ENCODE measurements at regions not wholly inside any gene's neighbourhood (a gene's known extent, or its start where the extent isn't known, plus 50 kb on each side); places are given as distances from the start of the nearest gene placed in this dataset.

DNA sequence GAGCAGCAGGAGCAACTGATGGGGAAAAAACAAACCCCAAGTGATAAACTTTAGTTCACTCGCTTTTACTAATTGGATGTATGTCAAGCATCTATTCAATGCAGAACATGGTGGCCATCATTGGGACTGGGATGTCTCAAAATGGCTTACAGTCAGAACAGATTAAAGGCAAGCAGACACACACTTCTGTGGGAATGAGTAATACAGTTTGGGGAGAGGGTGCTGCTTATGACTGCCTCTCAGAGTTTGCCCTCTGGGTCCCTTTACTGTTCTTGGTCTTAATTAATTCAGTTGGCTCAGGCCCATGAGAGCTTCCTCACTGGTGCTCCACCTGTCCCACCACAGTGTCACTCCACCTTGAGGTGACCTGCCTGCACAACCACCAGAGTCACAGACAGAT lies 119.5 kb downstream of the TBX19 start:
- no peaks in the 10 kb centered on the region for H3K27me3 ChIP-seq
- H3K9me3 ChIP-seq, result no peaks in the 10 kb centered on the region
- no peak for DNase-seq
- no peak overlapping the region for H3K4me3 ChIP-seq
- no peaks in the 10 kb centered on the region for H3K36me3 ChIP-seq
- TF ChIP-seq POLR2A (IDR thresholded peaks at IDR 0.05), result no peak
- TF ChIP-seq, protein P1, sequence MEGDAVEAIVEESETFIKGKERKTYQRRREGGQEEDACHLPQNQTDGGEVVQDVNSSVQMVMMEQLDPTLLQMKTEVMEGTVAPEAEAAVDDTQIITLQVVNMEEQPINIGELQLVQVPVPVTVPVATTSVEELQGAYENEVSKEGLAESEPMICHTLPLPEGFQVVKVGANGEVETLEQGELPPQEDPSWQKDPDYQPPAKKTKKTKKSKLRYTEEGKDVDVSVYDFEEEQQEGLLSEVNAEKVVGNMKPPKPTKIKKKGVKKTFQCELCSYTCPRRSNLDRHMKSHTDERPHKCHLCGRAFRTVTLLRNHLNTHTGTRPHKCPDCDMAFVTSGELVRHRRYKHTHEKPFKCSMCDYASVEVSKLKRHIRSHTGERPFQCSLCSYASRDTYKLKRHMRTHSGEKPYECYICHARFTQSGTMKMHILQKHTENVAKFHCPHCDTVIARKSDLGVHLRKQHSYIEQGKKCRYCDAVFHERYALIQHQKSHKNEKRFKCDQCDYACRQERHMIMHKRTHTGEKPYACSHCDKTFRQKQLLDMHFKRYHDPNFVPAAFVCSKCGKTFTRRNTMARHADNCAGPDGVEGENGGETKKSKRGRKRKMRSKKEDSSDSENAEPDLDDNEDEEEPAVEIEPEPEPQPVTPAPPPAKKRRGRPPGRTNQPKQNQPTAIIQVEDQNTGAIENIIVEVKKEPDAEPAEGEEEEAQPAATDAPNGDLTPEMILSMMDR (IDR thresholded peaks at IDR 0.05), result no peak
- H3K27ac ChIP-seq, result no peak overlapping the region
- H3K4me1 ChIP-seq, result no peaks in the 10 kb centered on the region

DNA sequence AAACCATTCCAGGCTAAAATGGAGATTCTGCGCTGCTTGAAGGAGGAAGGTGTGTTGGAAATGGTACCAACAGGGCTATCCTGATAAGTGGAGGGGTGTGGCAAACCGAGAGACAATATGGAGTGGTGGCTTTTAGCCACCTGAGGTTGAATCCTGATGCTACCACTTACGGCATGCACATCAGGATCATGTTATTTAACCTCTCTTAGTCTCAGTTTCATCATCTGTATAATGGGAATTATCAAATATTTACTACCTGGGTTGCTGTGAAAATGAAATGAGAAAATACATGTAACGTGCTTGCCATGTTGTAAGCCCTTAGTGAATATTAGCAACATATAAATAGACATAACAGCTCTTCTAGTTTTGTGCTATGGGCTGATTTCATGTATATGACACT lies 117.1 kb downstream of the TBX19 start:
- H3K36me3 ChIP-seq, result no peaks in the 10 kb centered on the region
- no peaks in the 10 kb centered on the region for H3K4me1 ChIP-seq
- DNase-seq, result no peak
- H3K9me3 ChIP-seq, result no peaks in the 10 kb centered on the region
- no peak overlapping the region for H3K27ac ChIP-seq
- H3K4me3 ChIP-seq, result no peak overlapping the region
- no peaks in the 10 kb centered on the region for H3K27me3 ChIP-seq
- TF ChIP-seq, protein P1 (IDR thresholded peaks at IDR 0.05), result no peak
- no peak for TF ChIP-seq POLR2A (IDR thresholded peaks at IDR 0.05)

DNA sequence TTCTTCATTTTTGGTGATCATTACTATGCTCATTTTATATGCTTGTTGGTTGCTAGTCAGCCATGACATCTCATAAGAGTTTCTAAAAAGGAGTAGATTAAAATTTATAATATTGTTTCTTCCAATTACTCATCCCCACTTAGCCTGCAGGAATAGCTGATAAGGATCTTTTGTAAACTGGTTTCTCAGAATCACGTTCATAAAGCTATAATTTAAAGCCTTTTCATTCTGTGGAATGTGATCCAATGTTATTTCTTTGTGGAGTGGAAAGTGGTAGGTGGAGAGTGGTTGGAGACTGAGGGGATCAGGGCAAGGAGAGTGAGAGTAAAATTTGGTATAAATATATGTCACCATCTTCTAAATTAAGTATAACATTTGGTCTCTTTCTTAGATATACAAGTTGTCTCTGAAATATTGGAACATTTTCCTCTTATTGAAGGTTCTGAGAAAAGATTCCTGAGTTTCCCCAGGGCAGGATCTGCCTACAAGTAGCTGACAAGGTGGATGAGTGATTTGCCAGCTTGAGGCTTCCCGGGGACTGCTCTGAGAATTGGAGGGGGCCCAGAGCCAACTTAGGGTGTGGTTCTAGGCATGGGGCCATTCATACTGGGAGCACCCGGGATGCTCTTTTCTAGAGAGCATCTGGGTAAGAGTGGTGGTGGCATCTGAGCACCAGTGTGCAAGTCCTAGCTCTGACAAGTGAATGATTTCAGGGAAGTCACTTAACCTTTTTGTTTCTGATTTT lies 116.4 kb downstream of the TBX19 start:
- Histone ChIP-seq H3K27ac (no peak overlapping the region), H3K4me3 (no peak overlapping the region), H3K36me3 (no peaks in the 10 kb centered on the region), H3K27me3 (no peaks in the 10 kb centered on the region), H3K4me1 (peaks cover 0 to 2% (median 0%) of the 10 kb centered on the region in 4 donors), H3K9me3 (no peaks in the 10 kb centered on the region)
- TF ChIP-seq POLR2A (IDR thresholded peaks at IDR 0.05), result no peak
- TF ChIP-seq, protein P1 (IDR thresholded peaks at IDR 0.05), result no peak
- DNase-seq, result no peak

DNA sequence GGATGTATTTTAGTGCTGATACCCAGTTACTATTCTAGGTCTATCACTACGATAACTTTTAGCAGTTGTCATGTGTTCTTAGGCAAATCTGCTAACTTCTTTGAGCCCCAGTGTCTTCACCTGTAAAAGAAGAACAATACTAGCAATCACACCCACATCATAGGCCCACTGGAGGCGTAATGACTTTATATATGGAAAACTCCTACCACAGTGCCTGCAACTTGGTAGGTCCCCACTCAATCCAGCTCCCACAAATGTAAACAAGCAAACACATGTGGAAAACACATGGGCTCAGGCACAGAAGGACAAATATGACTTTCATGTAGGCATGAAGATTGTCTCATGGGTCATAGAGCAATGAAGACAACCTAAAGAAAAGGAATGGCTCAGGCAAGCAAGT lies 115.8 kb downstream of the TBX19 start:
- Histone ChIP-seq H3K9me3 (no peaks in the 10 kb centered on the region), H3K4me3 (no peak overlapping the region), H3K27ac (no peak overlapping the region), H3K27me3 (no peaks in the 10 kb centered on the region), H3K36me3 (no peaks in the 10 kb centered on the region), H3K4me1 (peaks cover 0 to 4% (median 0%) of the 10 kb centered on the region in 4 donors)
- DNase-seq, result no peak
- TF ChIP-seq, protein P1 (IDR thresholded peaks at IDR 0.05), result no peak
- no peak for TF ChIP-seq POLR2A (IDR thresholded peaks at IDR 0.05)

DNA sequence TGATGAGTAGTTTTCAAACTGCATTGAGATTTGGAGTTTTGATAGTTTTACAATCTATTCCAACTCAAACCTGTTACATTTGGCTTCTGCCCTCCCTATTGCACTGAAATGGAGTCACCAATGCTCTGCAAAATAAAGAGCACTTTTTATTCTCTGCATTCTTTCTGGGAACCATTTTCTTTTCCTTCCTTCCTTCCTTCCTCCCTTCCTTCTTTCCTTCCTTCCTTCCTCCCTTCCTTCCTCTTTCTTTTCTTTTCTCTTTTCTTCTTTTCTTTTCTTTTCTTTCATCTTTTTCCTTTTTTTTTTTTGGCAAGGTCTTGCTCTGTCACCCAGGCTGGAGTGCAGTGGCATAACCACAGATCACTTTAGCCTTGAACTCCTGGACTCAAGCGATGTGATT lies 114.2 kb downstream of the TBX19 start:
- H3K36me3 ChIP-seq, result no peaks in the 10 kb centered on the region
- no peak overlapping the region for H3K4me3 ChIP-seq
- DNase-seq, result no peak
- no peaks in the 10 kb centered on the region for H3K9me3 ChIP-seq
- TF ChIP-seq POLR2A (IDR thresholded peaks at IDR 0.05), result no peak
- peaks cover 0 to 4% (median 0%) of the 10 kb centered on the region in 4 donors for H3K4me1 ChIP-seq
- H3K27ac ChIP-seq, result no peak overlapping the region
- H3K27me3 ChIP-seq, result no peaks in the 10 kb centered on the region

DNA sequence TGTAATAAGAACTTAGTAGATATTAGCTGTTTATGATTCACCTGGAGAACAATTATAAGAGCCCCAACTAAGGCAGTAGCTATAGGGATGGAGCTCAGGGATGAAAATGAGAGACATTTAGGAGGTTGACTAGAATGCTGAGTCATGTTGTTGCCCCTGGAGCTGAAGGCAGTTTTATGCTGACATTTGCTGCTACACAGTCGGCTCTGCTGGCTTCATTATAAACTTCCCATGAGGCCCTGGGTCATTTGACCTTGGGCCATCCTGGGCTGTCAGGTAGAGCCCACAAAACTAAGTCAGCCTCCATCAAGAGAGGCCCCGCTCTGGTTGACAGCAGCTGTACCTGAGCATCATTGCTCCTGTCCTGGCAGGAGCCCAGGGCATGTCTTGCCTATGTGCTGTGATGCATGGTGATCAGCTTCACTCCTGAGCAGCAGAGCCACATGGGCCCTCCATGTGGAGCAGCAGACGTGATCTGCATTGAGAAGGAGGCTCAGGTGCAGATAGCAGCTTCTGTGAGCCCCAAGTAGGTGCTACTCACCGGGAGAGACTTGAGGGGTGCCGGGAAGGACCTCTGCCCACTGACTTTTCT lies 112.4 kb downstream of the TBX19 start:
- H3K27ac ChIP-seq, result no peak overlapping the region
- no peaks in the 10 kb centered on the region for H3K9me3 ChIP-seq
- no peak overlapping the region for H3K4me3 ChIP-seq
- peaks cover 0 to 4% (median 0%) of the 10 kb centered on the region in 4 donors for H3K4me1 ChIP-seq
- H3K27me3 ChIP-seq, result no peaks in the 10 kb centered on the region
- DNase-seq, result no peak
- no peaks in the 10 kb centered on the region for H3K36me3 ChIP-seq
- TF ChIP-seq, protein P1 (IDR thresholded peaks at IDR 0.05), result no peak
- TF ChIP-seq POLR2A (IDR thresholded peaks at IDR 0.05), result no peak

All from Peyer's patch (tissue), 4 donors.